ENCODE measurements at regions not wholly inside any gene's neighbourhood (a gene's known extent, or its start where the extent isn't known, plus 50 kb on each side); places are given as distances from the start of the nearest gene placed in this dataset.

DNA sequence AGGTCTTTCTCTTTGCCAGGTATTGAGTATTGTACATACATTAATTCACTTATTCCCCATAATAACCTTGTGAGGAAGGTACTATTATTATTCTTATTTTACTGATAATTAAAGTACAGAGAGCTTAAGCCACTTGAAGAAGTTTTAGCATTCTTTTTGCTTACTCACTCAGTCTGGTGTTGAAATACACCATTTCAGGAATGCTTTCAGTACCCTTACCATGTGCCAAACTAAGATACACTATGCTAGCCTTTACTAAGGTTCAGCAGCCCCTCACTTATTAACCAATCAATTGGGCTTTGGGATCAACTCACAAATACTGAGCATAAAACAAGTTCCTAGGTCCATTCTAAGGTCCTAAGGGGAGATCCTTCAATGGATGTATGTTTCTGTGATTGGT lies 179.0 kb upstream of the FGF13 start:
- H3K27me3 ChIP-seq (replicated peaks in 1 of 4; ENCODE audit: control insufficient read depth in 3 of 4, extremely low read depth in 1 of 4, insufficient read depth in 3 of 4, low read length in 3 of 4), result no peaks in the 10 kb centered on the region
- H3K23ac ChIP-seq (ENCODE audit: insufficient read length), result no peak overlapping the region
- no peaks in the 10 kb centered on the region for H3K23me2 ChIP-seq (ENCODE audit: low read depth, low read length)
- no peak overlapping the region for H2BK12ac ChIP-seq (ENCODE audit: low read depth, low read length)
- H3K56ac ChIP-seq (replicated peaks; ENCODE audit: insufficient read length, low read depth, low read length), result no peak overlapping the region
- H3K4me3 ChIP-seq (ENCODE audit: extremely low read depth in 1 of 4, insufficient read depth in 2 of 4, low read depth in 3 of 4, low read length in 4 of 4), result no peak overlapping the region
- no peak overlapping the region for H4K91ac ChIP-seq (replicated peaks; ENCODE audit: insufficient read length, low read length)
- H4K5ac ChIP-seq (ENCODE audit: insufficient read length, low read depth, low read length), result no peak overlapping the region
- no peak overlapping the region for H3K9ac ChIP-seq (replicated peaks in 1 of 4; ENCODE audit: extremely low read depth in 1 of 4, low read depth in 3 of 4, low read length in 3 of 4)
- no peaks in the 10 kb centered on the region for H3K9me3 ChIP-seq (ENCODE audit: insufficient read depth in 2 of 2, low read depth in 1 of 2, low read length in 1 of 2)
- no peaks in the 10 kb centered on the region for H4K20me1 ChIP-seq (replicated peaks in 1 of 2; ENCODE audit: control insufficient read depth in 1 of 2, insufficient read depth in 2 of 2, low read length in 2 of 2)
- no peaks in the 10 kb centered on the region for H3K79me2 ChIP-seq (ENCODE audit: control insufficient read depth in 1 of 2, insufficient read depth in 2 of 2, low read length in 2 of 2)
- ChIA-PET POLR2A (ENCODE audit: partially characterized antibody) (no interaction called here), CTCF (ENCODE audit: partially characterized antibody) (no interaction called here)
- no peak overlapping the region for H3K14ac ChIP-seq (ENCODE audit: insufficient read length)
- no peak overlapping the region for H3K4ac ChIP-seq (replicated peaks; ENCODE audit: insufficient read length, low read depth, low read length)
- H2BK20ac ChIP-seq (ENCODE audit: low read length), result no peak overlapping the region
- FAIRE-seq (no peak), DNase-seq (ENCODE audit: low read depth in 1 of 2, low spot score in 2 of 2) (no peak)
- H2AK5ac ChIP-seq (ENCODE audit: low read depth, low read length), result no peak overlapping the region
- H3K18ac ChIP-seq (ENCODE audit: extremely low read depth, low read length), result no peak overlapping the region
- H2BK5ac ChIP-seq (ENCODE audit: low read depth, low read length), result no peak overlapping the region
- no peak overlapping the region for H3K4me2 ChIP-seq (ENCODE audit: insufficient read depth in 1 of 2, low read depth in 2 of 2, low read length in 2 of 2)
- no peaks in the 10 kb centered on the region for H3K79me1 ChIP-seq (ENCODE audit: low read depth, low read length)
- H3K27ac ChIP-seq (ENCODE audit: low read depth, low read length), result no peak overlapping the region
- H3K4me1 ChIP-seq (replicated peaks in 1 of 4; ENCODE audit: control insufficient read depth in 3 of 4, insufficient read depth in 4 of 4, low read length in 3 of 4), result no peaks in the 10 kb centered on the region
- H2BK15ac ChIP-seq (ENCODE audit: low read length), result no peak overlapping the region
- no peak overlapping the region for H2BK120ac ChIP-seq (replicated peaks; ENCODE audit: low read depth, low read length)
- no peak for TF ChIP-seq EZH2 (IDR thresholded peaks at IDR 0.05; ENCODE audit: low read depth, low read length, severe bottlenecking)
- no peak for TF ChIP-seq SIX5 (IDR thresholded peaks at IDR 0.05; ENCODE audit: low read depth, low read length)
- TF ChIP-seq TAF1 (IDR thresholded peaks at IDR 0.05; ENCODE audit: low read depth, low read length), result no peak
- TF ChIP-seq, protein P1, sequence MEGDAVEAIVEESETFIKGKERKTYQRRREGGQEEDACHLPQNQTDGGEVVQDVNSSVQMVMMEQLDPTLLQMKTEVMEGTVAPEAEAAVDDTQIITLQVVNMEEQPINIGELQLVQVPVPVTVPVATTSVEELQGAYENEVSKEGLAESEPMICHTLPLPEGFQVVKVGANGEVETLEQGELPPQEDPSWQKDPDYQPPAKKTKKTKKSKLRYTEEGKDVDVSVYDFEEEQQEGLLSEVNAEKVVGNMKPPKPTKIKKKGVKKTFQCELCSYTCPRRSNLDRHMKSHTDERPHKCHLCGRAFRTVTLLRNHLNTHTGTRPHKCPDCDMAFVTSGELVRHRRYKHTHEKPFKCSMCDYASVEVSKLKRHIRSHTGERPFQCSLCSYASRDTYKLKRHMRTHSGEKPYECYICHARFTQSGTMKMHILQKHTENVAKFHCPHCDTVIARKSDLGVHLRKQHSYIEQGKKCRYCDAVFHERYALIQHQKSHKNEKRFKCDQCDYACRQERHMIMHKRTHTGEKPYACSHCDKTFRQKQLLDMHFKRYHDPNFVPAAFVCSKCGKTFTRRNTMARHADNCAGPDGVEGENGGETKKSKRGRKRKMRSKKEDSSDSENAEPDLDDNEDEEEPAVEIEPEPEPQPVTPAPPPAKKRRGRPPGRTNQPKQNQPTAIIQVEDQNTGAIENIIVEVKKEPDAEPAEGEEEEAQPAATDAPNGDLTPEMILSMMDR (IDR thresholded peaks at IDR 0.05; ENCODE audit: control extremely low read depth in 1 of 3, insufficient read depth in 1 of 3, low read depth in 1 of 3, low read length in 3 of 3), result no peak
- no peak for TF ChIP-seq NRF1 (IDR thresholded peaks at IDR 0.05; ENCODE audit: low read depth, low read length)
- no peak for TF ChIP-seq CHD1 (IDR thresholded peaks at IDR 0.05; ENCODE audit: low read depth, low read length)
- no peak overlapping the region for H4K8ac ChIP-seq (ENCODE audit: extremely low read depth, insufficient read depth, low read length)
- H2AFZ ChIP-seq (ENCODE audit: low read length), result no peak overlapping the region
- H3K36me3 ChIP-seq (ENCODE audit: control insufficient read depth in 2 of 4, insufficient read depth in 4 of 4, low read length in 3 of 4), result no peaks in the 10 kb centered on the region
